Ishikawa (cell line): ENCODE measurements at regions not wholly inside any gene's neighbourhood (a gene's known extent, or its start where the extent isn't known, plus 50 kb on each side); places are given as distances from the start of the nearest gene placed in this dataset.

Source experiments
- CEBPB ChIP-seq: IDR thresholded peaks from 2 replicates; pipeline ENCODE4 v1.6.1; 2012
- CREB1 ChIP-seq: IDR thresholded peaks from 2 replicates; pipeline ENCODE4 v1.6.1; 2012; ENCODE audit warnings: low read depth
- EGR1 ChIP-seq: IDR thresholded peaks from 2 replicates; pipeline ENCODE4 v1.6.1; 2012
- EP300 ChIP-seq: IDR thresholded peaks from 2 replicates; pipeline ENCODE4 v1.6.1; 2012; ENCODE audit warnings: borderline replicate concordance
- FOXM1 ChIP-seq: IDR thresholded peaks from 2 replicates; pipeline ENCODE4 v1.6.1; 2012; ENCODE audit warnings: low read depth, borderline replicate concordance
- MAX ChIP-seq: IDR thresholded peaks from 2 replicates; pipeline ENCODE4 v1.6.1; 2012
- NFIC ChIP-seq: IDR thresholded peaks from 2 replicates; pipeline ENCODE4 v1.6.1; 2012
- RAD21 ChIP-seq: IDR thresholded peaks from 2 replicates; pipeline ENCODE4 v1.6.1; 2012; ENCODE audit warnings: low read depth
- TAF1 ChIP-seq: IDR thresholded peaks from 2 replicates; pipeline ENCODE4 v1.6.1; 2012; ENCODE audit warnings: low read depth, mild to moderate bottlenecking
- TCF12 ChIP-seq: IDR thresholded peaks from 2 replicates; pipeline ENCODE4 v1.6.1; 2012; ENCODE audit warnings: low read depth
- TEAD4 ChIP-seq: IDR thresholded peaks from 2 replicates; pipeline ENCODE4 v1.6.1; 2012
- YY1 ChIP-seq: IDR thresholded peaks from 2 replicates; pipeline ENCODE4 v1.6.1; 2012; ENCODE audit warnings: low read depth
- ZBTB7A ChIP-seq: IDR thresholded peaks from 2 replicates; pipeline ENCODE4 v1.6.1; 2012; ENCODE audit warnings: low read depth
- TF ChIP-seq, protein P1 (sequence below): IDR thresholded peaks from 2 replicates; pipeline ENCODE4 v1.6.1; 2012
- TF ChIP-seq, protein P2 (sequence below): IDR thresholded peaks from 2 replicates; pipeline ENCODE4 v1.6.1; 2012; ENCODE audit warnings: low read depth, mild to moderate bottlenecking

DNA sequence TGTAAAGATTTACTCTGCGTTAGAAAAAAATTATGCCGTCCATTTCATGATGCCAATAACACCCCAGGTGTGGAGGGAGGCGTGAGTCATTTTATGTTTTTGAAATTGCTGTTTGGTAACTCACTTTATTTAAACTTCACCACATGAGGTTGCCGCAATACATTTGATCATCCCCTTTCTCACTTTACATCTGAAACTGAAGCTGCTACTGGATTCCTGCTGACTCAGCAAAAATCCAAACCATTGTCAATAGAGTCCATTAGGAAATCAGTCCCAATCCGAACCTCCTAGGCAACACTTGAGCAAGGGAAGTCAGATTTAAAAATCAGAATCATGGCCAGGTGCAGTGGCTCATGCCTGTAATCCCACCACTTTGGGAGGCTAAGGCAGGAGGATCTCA, 136.6 kb upstream of the SVIL start:
- TF ChIP-seq CREB1, result no peak
- TF ChIP-seq, protein P1, sequence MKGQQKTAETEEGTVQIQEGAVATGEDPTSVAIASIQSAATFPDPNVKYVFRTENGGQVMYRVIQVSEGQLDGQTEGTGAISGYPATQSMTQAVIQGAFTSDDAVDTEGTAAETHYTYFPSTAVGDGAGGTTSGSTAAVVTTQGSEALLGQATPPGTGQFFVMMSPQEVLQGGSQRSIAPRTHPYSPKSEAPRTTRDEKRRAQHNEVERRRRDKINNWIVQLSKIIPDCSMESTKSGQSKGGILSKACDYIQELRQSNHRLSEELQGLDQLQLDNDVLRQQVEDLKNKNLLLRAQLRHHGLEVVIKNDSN, result no peak
- no peak for TF ChIP-seq FOXM1
- no peak for TF ChIP-seq EP300
- TF ChIP-seq TAF1, result no peak
- no peak for TF ChIP-seq MAX
- no peak for TF ChIP-seq TEAD4
- no peak for TF ChIP-seq TCF12
- no peak for TF ChIP-seq RAD21
- TF ChIP-seq EGR1, result no peak
- TF ChIP-seq CEBPB, result no peak
- TF ChIP-seq, protein P2, sequence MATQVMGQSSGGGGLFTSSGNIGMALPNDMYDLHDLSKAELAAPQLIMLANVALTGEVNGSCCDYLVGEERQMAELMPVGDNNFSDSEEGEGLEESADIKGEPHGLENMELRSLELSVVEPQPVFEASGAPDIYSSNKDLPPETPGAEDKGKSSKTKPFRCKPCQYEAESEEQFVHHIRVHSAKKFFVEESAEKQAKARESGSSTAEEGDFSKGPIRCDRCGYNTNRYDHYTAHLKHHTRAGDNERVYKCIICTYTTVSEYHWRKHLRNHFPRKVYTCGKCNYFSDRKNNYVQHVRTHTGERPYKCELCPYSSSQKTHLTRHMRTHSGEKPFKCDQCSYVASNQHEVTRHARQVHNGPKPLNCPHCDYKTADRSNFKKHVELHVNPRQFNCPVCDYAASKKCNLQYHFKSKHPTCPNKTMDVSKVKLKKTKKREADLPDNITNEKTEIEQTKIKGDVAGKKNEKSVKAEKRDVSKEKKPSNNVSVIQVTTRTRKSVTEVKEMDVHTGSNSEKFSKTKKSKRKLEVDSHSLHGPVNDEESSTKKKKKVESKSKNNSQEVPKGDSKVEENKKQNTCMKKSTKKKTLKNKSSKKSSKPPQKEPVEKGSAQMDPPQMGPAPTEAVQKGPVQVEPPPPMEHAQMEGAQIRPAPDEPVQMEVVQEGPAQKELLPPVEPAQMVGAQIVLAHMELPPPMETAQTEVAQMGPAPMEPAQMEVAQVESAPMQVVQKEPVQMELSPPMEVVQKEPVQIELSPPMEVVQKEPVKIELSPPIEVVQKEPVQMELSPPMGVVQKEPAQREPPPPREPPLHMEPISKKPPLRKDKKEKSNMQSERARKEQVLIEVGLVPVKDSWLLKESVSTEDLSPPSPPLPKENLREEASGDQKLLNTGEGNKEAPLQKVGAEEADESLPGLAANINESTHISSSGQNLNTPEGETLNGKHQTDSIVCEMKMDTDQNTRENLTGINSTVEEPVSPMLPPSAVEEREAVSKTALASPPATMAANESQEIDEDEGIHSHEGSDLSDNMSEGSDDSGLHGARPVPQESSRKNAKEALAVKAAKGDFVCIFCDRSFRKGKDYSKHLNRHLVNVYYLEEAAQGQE, result no peak

- TF ChIP-seq, protein P2, result no peak
- TF ChIP-seq CEBPB (no peak), RAD21 (no peak)
Measured at GRCh38 chr10:29767968-29768367, 133.2 kb upstream of the SVIL start.

- no peak for TF ChIP-seq TAF1
- no peak for TF ChIP-seq EP300
- TF ChIP-seq CREB1, result no peak
- no peak for TF ChIP-seq YY1
Measured at GRCh38 chr10:29766753-29767152, 132.0 kb upstream of the SVIL start.

DNA sequence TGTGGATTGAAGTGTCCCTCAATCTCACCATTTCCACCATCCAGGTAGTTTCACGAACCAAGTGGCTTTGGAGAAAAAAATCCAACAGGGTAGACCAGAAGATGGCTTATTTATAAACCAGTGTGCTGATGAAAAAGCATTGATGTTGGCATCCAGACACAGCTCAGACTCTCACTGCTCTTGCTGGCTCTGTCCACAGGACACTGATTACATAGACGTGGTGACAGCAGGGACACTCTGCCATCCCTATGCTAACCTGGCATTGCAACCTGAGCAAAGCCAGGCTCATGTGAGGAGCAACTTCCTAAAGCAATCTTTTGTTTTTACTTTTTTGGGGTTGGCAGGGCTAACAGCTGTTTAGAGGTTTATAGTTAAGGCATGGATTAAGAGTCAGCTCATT, 130.6 kb upstream of the SVIL start:
- TF ChIP-seq TCF12, result no peak
- TF ChIP-seq NFIC, result no peak
- TF ChIP-seq, protein P1, result no peak
- TF ChIP-seq EGR1, result no peak
- TF ChIP-seq ZBTB7A, result no peak
- TF ChIP-seq, protein P2, result no peak
- no peak for TF ChIP-seq CREB1
- TF ChIP-seq EP300, result no peak
- TF ChIP-seq TAF1, result no peak
- TF ChIP-seq RAD21, result no peak
- TF ChIP-seq CEBPB, result no peak
- TF ChIP-seq FOXM1, result no peak
- no peak for TF ChIP-seq MAX
- TF ChIP-seq TEAD4, result no peak
- TF ChIP-seq YY1, result no peak

- TF ChIP-seq, protein P2, result no peak
- no peak for TF ChIP-seq TEAD4
- TF ChIP-seq TAF1, result no peak
- TF ChIP-seq CREB1, result no peak
- TF ChIP-seq FOXM1, result no peak
- TF ChIP-seq MAX, result no peak
- TF ChIP-seq RAD21, result no peak
- TF ChIP-seq YY1, result no peak
- no peak for TF ChIP-seq EGR1
- no peak for TF ChIP-seq NFIC
- no peak for TF ChIP-seq ZBTB7A
- no peak for TF ChIP-seq CEBPB
- TF ChIP-seq TCF12, result no peak
- no peak for TF ChIP-seq EP300
Measured at GRCh38 chr10:29763396-29763795, 128.6 kb upstream of the SVIL start.
